HG03432 (cell line): ENCODE measurements at regions not wholly inside any gene's neighbourhood (a gene's known extent, or its start where the extent isn't known, plus 50 kb on each side); places are given as distances from the start of the nearest gene placed in this dataset.
"Not testable (repeated sequence)": the region's sequence is repeated elsewhere in the genome, so short reads cannot be mapped to it uniquely, and the experiment has no call there.

Experiments
- ATAC-seq: cut with Tn5 transposase; IDR thresholded peaks from one replicate; pipeline ENCODE4 v1.9.1; 2021; ENCODE audit warnings: mild to moderate bottlenecking, moderate library complexity; ENCODE audit not compliant: unreplicated experiment

DNA sequence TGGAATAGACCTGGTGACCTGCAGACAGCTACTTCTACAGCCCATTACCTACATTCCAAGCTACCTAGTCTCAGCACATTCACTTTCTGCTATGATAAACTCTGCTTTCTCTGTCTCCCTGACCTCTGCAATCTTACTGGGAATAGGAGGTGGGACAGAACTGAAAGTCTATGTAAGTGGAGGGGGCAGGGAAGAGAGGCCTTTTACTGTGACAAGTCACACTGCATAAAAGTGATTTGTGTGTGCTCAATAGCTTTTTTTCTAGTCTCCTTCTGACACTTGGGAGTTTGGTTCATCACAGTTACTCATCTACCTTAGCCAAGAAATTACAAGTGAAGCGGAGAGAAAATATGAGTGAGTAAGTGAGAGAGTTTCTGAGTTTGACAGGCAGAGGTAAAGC lies 322.4 kb downstream of the OLFM4 start:
- ATAC-seq, result no peak

- ATAC-seq, result peak; percentile 59
Observed at GRCh38 chr13:53357582-53357981, 329.0 kb downstream of the OLFM4 start.

GRCh38 chr13:53368948-53369347 lies 340.3 kb downstream of the OLFM4 start:
- ATAC-seq, result no peak

- ATAC-seq, result no peak
Observed at GRCh38 chr13:53379485-53379884, 350.9 kb downstream of the OLFM4 start.

GRCh38 chr13:53382008-53382407 lies 353.4 kb downstream of the OLFM4 start:
- no peak for ATAC-seq

DNA sequence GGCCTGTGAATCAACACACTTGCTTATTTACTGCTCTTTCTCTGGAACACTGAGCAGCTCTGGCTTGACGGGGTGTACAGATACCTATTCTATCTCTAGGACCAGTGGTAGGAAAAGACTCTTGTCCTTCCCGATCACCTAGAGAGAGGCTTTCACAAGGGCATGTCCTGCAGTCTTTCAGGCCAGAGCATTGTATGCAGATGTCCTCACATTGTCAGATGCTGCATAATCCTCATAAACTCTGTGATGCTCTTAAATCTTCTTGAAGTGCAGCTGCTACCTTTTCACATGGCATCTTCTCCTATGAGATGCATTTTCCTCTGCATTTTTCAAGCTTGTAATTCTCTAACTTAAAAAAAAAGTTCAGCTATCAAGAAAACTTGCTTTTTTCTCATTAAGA lies 369.4 kb downstream of the OLFM4 start:
- no peak for ATAC-seq

GRCh38 chr13:53405616-53406015 lies 377.0 kb downstream of the OLFM4 start:
- no peak for ATAC-seq

DNA sequence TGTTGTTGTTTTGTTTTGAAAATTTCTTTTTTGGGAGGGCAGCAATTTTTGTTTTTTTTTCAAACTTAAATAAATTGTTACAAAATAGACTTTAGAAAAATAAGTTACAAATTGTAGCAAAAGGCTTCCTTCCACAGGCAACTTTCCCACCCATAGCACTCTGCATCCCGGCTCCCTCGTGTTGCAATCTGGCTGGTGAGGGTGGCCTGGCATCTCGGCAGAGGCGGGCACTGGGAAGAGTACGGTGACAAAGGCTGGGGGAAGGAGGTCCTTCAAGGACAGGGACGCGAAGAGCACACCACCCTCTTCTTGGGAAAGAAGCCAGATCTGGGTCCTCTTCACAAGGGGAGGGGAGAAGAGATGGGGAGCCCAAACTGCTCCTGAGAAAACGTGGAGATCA lies 379.7 kb downstream of the OLFM4 start:
- ATAC-seq, result no peak

- no peak for ATAC-seq
Observed at GRCh38 chr13:53408847-53409568, 380.4 kb downstream of the OLFM4 start.

DNA sequence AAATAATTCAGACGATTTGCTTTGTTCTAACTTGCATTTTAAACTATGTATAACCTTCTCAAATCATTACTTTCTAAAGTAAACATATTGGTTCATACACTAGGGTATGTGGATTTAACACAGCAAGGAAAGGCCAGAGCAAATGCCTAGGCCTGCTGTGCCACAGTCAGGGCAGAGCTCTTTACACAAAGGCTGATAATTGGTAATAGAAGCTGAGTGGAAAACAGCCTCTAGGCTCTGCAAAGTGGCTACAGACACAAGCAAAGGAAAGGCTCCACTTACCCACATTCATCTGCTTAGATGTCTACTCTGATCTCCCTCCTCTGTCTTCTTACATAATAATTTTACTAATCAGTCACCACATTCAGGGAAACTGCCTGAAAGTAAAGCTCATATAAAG lies 382.9 kb downstream of the OLFM4 start:
- ATAC-seq, result no peak

DNA sequence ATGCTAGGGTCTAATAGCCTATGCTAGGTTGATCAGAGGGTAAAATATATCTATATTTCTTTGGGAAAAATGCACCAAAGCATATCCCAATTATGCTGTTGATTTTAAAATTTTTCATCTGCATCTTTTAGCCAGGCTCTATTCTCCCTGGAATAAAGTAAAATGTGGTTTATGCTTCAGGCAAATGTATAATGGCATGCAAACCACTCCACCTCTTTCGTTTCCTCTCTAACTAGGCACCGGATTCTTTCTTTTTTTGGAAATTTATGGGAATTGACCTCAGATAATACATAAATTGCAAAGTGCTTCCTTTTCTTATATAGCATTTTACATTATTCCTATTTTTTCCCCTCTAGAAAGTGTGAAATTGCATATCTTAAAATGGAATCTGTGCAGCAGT lies 386.5 kb downstream of the OLFM4 start:
- no peak for ATAC-seq

- no peak for ATAC-seq
Observed at GRCh38 chr13:53417601-53418000, 389.0 kb downstream of the OLFM4 start.

GRCh38 chr13:53422415-53422814 lies 393.8 kb downstream of the OLFM4 start:
- no peak for ATAC-seq

DNA sequence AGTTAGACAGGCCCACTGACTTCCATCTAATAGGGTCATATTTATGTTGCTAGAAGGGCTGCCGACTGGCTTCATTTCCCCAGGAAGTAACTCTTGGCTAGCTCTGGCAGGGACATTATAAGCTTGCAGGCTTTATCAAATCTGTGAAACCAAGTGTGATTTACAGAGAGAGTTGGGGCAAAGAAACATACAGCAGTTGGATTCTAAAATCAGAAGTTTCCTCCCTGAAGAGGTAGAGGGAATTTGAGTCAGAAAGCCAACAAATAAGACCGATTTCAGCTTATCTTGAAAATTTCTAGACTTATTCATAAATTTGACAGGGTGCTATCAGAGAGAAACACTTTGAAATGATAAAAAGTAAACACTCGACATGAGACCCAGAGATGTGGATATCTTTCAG lies 407.8 kb downstream of the OLFM4 start:
- no peak for ATAC-seq

DNA sequence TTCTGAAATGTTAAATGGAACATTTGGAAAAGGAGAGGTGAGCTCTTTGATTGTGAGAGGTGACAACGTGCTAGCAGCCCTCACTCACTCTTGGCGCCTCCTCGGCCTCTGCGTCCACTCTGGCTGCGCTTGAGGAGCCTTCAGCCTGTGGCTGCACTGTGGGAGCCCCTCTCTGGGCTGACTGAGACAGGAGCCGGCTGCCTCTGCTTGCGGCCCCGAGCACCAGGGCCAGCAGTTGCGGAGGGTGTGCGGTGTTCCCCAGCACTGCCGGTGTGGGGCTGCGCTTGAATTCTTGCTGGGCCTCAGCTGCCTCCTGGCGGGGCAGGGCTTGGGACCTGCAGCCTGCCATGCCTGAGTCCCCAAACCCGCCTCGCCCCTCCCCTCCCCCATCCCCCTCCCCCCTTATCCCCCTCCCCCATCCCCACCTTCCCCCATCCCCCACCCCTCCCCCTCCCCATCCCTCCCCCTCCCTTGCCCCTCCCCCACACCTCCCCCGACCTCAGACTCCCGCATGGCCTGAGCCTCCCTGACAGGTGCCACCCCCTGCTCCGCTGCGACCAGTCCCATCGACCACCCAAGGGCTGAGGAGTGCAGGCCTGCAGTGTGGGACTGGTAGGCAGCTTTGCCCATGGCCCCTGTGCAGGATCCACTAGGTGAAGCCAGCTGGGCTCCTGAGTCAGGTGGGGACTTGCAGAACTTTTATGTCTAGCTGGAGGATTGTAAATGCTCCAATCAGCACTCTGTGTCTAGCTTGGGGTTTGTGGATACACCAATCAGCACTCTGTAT lies 411.0 kb downstream of the OLFM4 start:
- no peak for ATAC-seq

- ATAC-seq, result no peak
Observed at GRCh38 chr13:53442979-53443378, 414.4 kb downstream of the OLFM4 start.

GRCh38 chr13:53445686-53446085 lies 417.1 kb downstream of the OLFM4 start:
- ATAC-seq, result no peak

GRCh38 chr13:53447456-53447855 lies 418.8 kb downstream of the OLFM4 start:
- ATAC-seq, result no peak

DNA sequence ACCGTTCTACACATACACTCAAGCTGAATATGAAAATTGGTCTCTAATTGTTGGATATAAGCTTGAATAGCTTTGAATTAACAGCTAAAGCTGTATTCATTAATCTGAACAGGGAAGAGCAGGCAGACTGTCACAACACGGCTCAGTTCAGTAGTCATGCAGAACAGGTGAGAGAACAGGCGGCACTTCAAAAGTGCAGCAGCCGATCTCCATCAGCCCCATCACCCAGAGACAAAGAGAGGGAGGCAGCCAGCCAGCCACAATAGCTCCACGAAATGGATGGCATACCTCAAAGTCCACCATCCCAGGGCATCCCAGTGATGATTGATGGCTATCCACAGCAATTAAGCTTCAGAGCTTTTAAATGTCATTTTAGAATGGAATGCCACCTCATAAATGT lies 419.2 kb downstream of the OLFM4 start:
- ATAC-seq, result no peak

DNA sequence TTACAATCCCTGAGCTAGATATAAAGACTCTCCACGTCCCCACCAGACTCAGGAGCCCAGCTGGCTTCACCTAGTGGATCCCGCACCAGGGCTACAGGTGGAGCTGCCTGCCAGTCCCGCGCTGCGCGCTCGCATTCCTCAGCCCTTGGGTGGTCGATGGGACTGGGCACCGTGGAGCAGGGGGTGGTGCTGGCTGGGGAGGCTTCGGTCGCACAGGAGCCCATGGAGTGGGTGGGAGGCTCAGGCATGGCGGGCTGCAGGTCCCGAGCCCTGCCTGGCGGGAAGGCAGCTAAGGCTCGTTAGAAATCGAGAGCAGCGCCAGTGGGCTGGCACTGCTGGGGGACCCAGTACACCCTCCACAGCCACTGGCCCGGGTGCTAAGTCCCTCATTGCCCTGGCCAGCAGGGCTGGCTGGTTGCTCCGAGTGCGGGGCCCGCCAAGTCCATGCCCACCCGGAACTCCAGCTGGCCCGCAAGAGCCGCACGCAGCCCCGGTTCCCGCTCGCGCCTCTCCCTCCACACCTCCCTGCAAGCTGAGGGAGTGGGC lies 423.7 kb downstream of the OLFM4 start:
- ATAC-seq, result not testable (repeated sequence)

DNA sequence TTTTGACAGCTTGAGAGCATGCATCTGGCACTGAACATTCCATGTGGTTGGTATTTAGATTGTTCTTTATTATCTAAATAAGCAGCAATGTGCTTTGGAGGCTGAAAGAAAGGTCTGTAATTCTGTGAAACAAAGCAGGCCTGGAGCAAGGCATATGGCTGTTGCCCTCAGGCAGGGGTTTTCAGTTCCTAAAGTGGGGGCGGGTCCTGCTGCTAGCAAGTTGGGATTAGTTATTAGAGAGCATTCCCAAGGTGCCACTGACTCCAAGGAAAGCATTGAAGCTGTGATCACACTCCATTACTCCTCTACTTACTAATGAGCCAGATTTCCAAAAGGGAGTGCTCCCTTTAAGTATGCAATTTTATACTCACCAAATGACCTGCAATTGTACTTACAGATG lies 432.2 kb downstream of the OLFM4 start:
- ATAC-seq, result no peak

- ATAC-seq, result no peak
Observed at GRCh38 chr13:53463106-53463505, 434.5 kb downstream of the OLFM4 start.
